GM23248 (cell line): ENCODE measurements at regions not wholly inside any gene's neighbourhood (a gene's known extent, or its start where the extent isn't known, plus 50 kb on each side); places are given as distances from the start of the nearest gene placed in this dataset.

ENCODE experiments used
- EZH2 ChIP-seq: fragments of 200-600 bp; sonication (generic); IDR thresholded peaks from 2 replicates; pipeline ENCODE4 v1.6.1; 2018; ENCODE audit warnings: antibody characterized with exemption, mild to moderate bottlenecking; ENCODE audit not compliant: insufficient read depth, poor library complexity, severe bottlenecking
- EZH2phosphoT487 ChIP-seq: fragments of 200-600 bp; sonication (generic); IDR thresholded peaks from 2 replicates; pipeline ENCODE4 v1.6.1; 2018; ENCODE audit warnings: antibody characterized with exemption, moderate library complexity, mild to moderate bottlenecking, low read depth; ENCODE audit not compliant: insufficient read depth

GRCh38 chr6:56709650-56710049 is 67.0 kb upstream of the DST start:
- TF ChIP-seq EZH2 (no peak), EZH2phosphoT487 (no peak)
